Pancreas (tissue), 10 donors: ENCODE measurements at regions not wholly inside any gene's neighbourhood (a gene's known extent, or its start where the extent isn't known, plus 50 kb on each side); places are given as distances from the start of the nearest gene placed in this dataset.

Experiments
- ATAC-seq, 4 donors: fragments of 200-7000 bp; cut with Tn5 transposase; one replicate each; pipeline versions ENCODE4 v1.8.0 to v1.9.1; 2020; ENCODE audit warnings: mild to moderate bottlenecking in 4 of 4, moderate library complexity in 4 of 4
- DNase-seq, 6 donors: peaks; one replicate each; pipeline ENCODE4 v3.0.0-alpha.2; 2020
- FAIRE-seq: peaks from 2 replicates; lab custom pipeline; 2012; peaks lifted over from hg19 to GRCh38; lab: Jason Lieb, UNC
- H3K27ac ChIP-seq, 4 donors: fragments of 200-600 bp; sonication (generic); 1 replicate in 3 of 4; 2 replicates in 1 of 4; pipeline versions ENCODE4 v1.5.0 to v1.8.0; 2020
- H3K27me3 ChIP-seq, 4 donors: fragments of 200-600 bp; one replicate each; pipeline ENCODE4 v1.8.0; 2021
- H3K36me3 ChIP-seq, 3 donors: fragments of 200-600 bp; sonication (generic) in 1 of 3; one replicate each; pipeline versions ENCODE4 v1.5.0 to v1.8.0; 2020 to 2021
- H3K4me1 ChIP-seq, 3 donors: fragments of 200-600 bp; one replicate each; pipeline ENCODE4 v1.8.0; 2021
- H3K4me3 ChIP-seq, 4 donors: fragments of 200-600 bp; sonication (generic) in 2 of 4; one replicate each; pipeline versions ENCODE4 v1.5.0 to v1.8.0; 2020 to 2021
- H3K9me3 ChIP-seq, 4 donors: fragments of 200-600 bp; one replicate each; pipeline ENCODE4 v1.8.0; 2021
- CTCF ChIP-seq, 4 donors: fragments of 200-600 bp; sonication (generic) in 3 of 4; IDR thresholded peaks; one replicate each; pipeline versions ENCODE4 v1.5.0 to v1.8.0; 2021; ENCODE audit warnings: antibody characterized with exemption in 4 of 4
- WGBS, 2 donors: extraction: QIAGEN DNeasy Blood & Tissue Kit; methylation state at CpG; one replicate each; pipeline ENCODE4 v1.1.7; 2013; 5-methylcytosine and 5-hydroxymethylcytosine counted together
- intact Hi-C, 3 donors: fragments of 100-400 bp; cut with DNase I; formaldehyde crosslinking; loops; one replicate each; pipeline versions ENCODE4 v1.11.1 to v1.14.2; 2022
- donor health status: healthy with polysubstance abuse.
- donor health status: DM: no; HTN: no; CAD: no; lungs with moderate emphysema.
- donor health status: DM: no; HTN: no; CAD: no.
- donor health status: control.
- donor health status: control.
- donor health status: Bipolar disorder and iron deficiency.
- donor health status: DM: yes; HTN: yes; CAD: no.
- donor health status: DM: no; HTN: no; CAD: no.
- donor health status: DM: no; HTN: no; CAD: no.
- donor health status: DM: yes; HTN: yes; CAD: no.

DNA sequence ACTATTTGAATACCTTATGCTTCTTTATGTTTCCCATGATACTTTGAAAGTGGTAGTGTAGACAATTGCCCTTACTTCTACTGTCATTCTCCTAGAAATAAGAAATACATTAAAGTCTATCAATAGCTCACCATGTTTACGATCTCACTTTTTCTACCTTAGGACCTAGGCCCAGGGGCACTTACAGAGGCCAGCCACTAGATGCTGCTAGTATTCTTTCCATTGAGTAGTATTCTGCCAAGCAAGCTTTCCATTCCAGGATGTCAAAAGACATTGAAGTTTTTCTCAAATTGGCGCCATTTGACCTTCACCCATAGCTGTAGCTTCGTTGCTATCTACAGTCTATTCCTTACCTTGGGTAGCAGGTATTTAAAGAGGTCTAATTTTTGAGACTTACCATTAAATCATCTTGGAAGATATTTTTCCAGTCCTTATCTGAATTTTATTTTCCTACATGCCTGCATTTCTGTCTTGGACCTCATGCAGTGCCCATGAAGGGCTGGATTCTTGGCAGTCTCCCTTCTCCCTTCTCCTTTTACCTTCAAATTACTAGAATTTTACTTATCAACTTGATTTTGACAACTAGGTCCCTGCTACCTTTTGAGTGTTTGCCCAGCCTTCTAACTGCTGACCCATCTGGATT is 246.0 kb upstream of the NUDT12 start:
- Histone ChIP-seq H3K27ac (no peak overlapping the region), H3K9me3 (no peaks in the 10 kb centered on the region), H3K27me3 (no peaks in the 10 kb centered on the region), H3K4me3 (no peak overlapping the region), H3K36me3 (no peaks in the 10 kb centered on the region), H3K4me1 (no peaks in the 10 kb centered on the region)
- peak; percentile 39 to 89 (median 75) for TF ChIP-seq CTCF (IDR thresholded peaks at IDR 0.05)
- peak in 3 of 6 donors; percentile 18 to 46 (median 23) for DNase-seq
- ATAC-seq: peak; percentile 94 to 98 (median 96)
- intact Hi-C loops: no loop called here
- 12 to 17% methylated on average over 3 of the region's 3 CpGs for WGBS, 2 donors
- FAIRE-seq: peak; percentile 23

- 62 to 74% methylated on average over 2 of the region's 2 CpGs for WGBS, 2 donors
- no peak for FAIRE-seq
- no peaks in the 10 kb centered on the region for H3K36me3 ChIP-seq
Measured at GRCh38 chr5:103804711-103805110, 242.1 kb upstream of the NUDT12 start.

GRCh38 chr5:103801681-103802080 is 239.1 kb upstream of the NUDT12 start:
- H3K4me1 ChIP-seq: peaks cover 0 to 3% (median 0%) of the 10 kb centered on the region in 3 donors
- H3K9me3 ChIP-seq: no peaks in the 10 kb centered on the region
- TF ChIP-seq CTCF (IDR thresholded peaks at IDR 0.05): no peak
- no peak overlapping the region for H3K27ac ChIP-seq
- no peak for FAIRE-seq
- H3K36me3 ChIP-seq: no peaks in the 10 kb centered on the region
- no peak for DNase-seq
- intact Hi-C loops: no loop called here
- no peak overlapping the region for H3K4me3 ChIP-seq
- WGBS, 2 donors: 73 to 78% methylated on average over 1 of the region's 1 CpG
- ATAC-seq: no peak
- no peaks in the 10 kb centered on the region for H3K27me3 ChIP-seq

More at GRCh38 chr5:103804711-103805110, 242.1 kb upstream of the NUDT12 start:
- no peak for TF ChIP-seq CTCF (IDR thresholded peaks at IDR 0.05)
- Histone ChIP-seq H3K9me3 (no peaks in the 10 kb centered on the region), H3K27ac (no peak overlapping the region), H3K4me3 (no peak overlapping the region), H3K27me3 (no peaks in the 10 kb centered on the region), H3K4me1 (peaks cover 0 to 3% (median 0%) of the 10 kb centered on the region in 3 donors)
- ATAC-seq (no peak), DNase-seq (no peak)
- intact Hi-C loops: no loop called here

DNA sequence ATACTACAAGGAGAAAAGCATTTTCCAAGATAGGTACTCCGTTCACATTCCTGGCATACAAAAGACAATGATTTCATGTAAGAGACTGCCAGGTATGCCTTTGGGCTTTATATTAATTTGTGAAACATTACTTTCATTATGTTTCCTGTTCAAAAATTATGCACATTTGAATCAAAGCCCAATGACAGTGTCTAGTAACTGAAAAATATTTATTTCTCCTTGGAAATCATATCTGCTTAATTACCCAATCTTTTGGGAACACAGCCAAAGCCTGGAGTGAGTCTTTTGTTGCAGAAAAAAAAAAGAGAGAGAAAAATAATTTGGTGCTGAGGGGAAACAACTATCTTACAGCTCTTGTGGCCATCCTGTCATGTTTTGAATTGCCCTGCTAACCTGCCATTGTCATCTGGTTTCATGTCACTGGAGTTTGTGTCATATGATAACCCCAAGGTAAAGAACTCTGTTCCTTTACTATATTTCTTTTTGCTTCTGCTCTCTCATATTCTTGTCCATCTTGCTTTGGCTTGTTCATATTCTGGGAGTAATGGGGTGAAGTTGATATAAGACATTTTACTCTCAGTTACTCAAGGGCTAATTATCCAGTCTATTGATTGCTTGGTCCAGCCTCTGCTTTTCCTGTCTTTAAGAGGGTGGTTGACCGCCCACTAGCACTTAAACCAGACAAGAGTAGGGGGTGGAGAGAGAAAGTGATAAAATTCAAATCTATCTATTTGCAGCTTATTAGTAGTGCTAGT is 238.3 kb upstream of the NUDT12 start:
- no peak for TF ChIP-seq CTCF (IDR thresholded peaks at IDR 0.05)
- Histone ChIP-seq H3K4me3 (no peak overlapping the region), H3K27me3 (no peaks in the 10 kb centered on the region), H3K36me3 (no peaks in the 10 kb centered on the region), H3K9me3 (no peaks in the 10 kb centered on the region), H3K4me1 (peaks cover 0 to 3% (median 0%) of the 10 kb centered on the region in 3 donors), H3K27ac (no peak overlapping the region)
- intact Hi-C loops: no loop called here
- DNase-seq: no peak
- 45 to 50% methylated on average over 2 of the region's 2 CpGs for WGBS, 2 donors
- no peak for FAIRE-seq
- no peak for ATAC-seq
